ENCODE measurements at regions not wholly inside any gene's neighbourhood (a gene's known extent, or its start where the extent isn't known, plus 50 kb on each side); places are given as distances from the start of the nearest gene placed in this dataset.

DNA sequence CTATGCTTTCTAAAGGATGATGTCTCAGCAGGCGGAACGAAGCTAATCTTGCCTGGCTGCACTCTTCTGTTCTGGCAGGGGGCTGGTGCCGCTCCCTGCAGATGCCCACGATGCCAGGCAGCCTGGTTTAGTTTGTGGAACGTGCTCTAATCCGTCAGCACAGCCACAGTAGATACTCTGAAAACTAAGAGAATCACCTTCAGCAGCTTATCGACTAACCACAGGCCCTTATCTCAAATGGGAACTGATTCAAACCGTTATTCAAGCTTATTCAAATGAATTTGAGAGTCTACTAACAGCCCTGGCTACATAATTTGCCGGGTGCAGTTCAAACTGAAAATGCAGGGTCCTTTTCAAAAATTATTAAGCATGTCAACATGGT, 246.6 kb upstream of the ANKRD55 start:
- H3K4me1 Mint-ChIP-seq: peaks cover 21 to 22% of the 10 kb centered on the region in 2 donors
- peaks cover 7 to 20% (median 8%) of the 10 kb centered on the region in 3 donors for H3K27me3 Mint-ChIP-seq (ENCODE audit: low read depth in 3 of 3)
- no peaks in the 10 kb centered on the region for H3K9me3 Mint-ChIP-seq
- H3K4me3 Mint-ChIP-seq: peak overlapping the region; percentile 60 to 77 (median 66)
- DNase-seq: no peak
- H3K27ac Mint-ChIP-seq: peak overlapping the region in 1 of 6 donors; percentile 6
- no peaks in the 10 kb centered on the region for H3K36me3 Mint-ChIP-seq

DNA sequence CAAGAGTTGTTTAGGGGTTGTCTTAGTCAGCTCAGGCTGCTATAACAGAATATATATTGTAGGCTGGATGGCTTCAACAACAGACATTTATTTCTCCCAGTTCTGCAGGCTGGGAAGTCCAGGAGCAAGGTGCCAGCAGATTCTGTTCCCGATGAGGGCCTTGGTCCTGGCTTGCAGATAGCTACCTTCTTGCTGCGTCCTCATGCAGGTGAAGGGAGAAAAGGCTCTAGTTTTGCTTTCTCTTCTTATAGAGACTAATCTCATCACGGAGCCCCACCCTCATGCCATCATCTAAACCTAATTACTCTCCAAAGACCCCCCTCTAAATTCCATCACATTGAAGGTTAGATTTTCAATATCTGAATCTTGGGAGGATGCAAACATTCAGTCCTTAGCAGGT, 246.0 kb upstream of the ANKRD55 start:
- H3K4me1 Mint-ChIP-seq: peaks cover 21 to 22% of the 10 kb centered on the region in 2 donors
- H3K4me3 Mint-ChIP-seq: peak overlapping the region in 2 of 5 donors; percentile 19 to 60
- DNase-seq: no peak
- no peaks in the 10 kb centered on the region for H3K9me3 Mint-ChIP-seq
- H3K36me3 Mint-ChIP-seq: no peaks in the 10 kb centered on the region
- peaks cover 7 to 20% (median 8%) of the 10 kb centered on the region in 3 donors for H3K27me3 Mint-ChIP-seq (ENCODE audit: low read depth in 3 of 3)
- H3K27ac Mint-ChIP-seq: no peak overlapping the region

- Mint-ChIP-seq H3K4me3 (no peak overlapping the region), H3K27me3 (ENCODE audit: low read depth in 3 of 3) (peaks cover 7 to 16% (median 9%) of the 10 kb centered on the region in 3 donors), H3K36me3 (no peaks in the 10 kb centered on the region), H3K27ac (no peak overlapping the region), H3K4me1 (peaks cover 21 to 22% of the 10 kb centered on the region in 2 donors), H3K9me3 (no peaks in the 10 kb centered on the region)
- DNase-seq: no peak
Measured at GRCh38 chr5:56478062-56478461, 244.9 kb upstream of the ANKRD55 start.

DNA sequence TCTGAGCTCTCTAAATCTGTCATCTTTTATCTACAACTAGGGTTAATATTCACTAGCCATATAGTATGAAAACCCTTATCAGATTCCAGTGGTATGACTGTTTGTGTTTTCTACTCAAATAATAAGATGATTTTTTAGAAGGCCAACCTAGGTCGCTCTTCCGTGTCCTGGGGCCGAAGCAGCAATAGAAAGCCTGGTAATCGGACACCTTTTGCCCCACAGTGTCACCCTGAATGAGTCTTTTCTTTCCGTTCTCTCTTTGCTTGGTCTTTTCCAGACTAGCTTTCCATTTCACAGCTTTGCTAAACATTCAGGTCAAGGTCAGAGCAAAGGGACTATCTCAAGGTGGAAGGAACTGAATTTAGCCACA, 243.3 kb upstream of the ANKRD55 start:
- H3K4me3 Mint-ChIP-seq: no peak overlapping the region
- no peak overlapping the region for H3K27ac Mint-ChIP-seq
- H3K36me3 Mint-ChIP-seq: no peaks in the 10 kb centered on the region
- H3K9me3 Mint-ChIP-seq: no peaks in the 10 kb centered on the region
- peaks cover 0 to 10% (median 9%) of the 10 kb centered on the region in 3 donors for H3K27me3 Mint-ChIP-seq (ENCODE audit: low read depth in 3 of 3)
- no peak for DNase-seq
- peaks cover 14 to 16% of the 10 kb centered on the region in 2 donors for H3K4me1 Mint-ChIP-seq

DNA sequence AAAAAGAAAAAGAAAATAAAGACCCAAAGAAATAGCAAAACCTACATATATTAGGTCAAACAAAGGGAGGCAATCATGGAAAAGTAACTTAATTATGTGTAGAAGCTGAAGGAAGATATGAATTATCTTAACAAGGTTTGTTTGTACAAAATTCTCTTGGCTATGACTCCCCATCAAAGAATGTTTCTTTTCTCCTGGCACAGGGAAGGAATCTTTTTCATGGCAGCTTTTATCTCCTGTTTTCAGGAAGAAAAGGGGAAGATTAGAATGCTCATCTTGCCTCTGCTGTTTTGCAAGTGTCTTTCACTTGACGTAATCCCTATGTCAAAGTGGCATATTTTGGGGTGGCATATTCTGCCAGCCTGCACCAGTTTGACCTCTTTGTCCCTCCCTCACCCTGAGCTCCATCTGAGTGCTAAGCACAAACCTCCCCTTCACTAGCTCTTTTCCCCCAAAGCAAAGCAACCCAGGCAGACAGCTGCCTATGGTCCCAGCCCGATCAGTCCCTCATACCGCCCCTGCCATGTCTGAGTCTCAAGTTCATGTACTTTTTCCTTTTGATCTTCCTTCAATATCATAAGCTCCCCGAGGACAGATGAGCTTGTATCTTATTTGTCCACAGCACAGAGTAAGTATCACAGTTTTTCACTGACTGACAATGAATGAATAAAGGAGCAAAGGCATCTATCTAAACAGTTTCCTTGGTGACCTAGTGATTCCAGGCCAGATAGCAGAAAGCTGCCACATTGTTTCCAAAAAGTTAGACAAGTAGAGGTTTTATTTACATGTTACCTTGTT, 242.8 kb upstream of the ANKRD55 start:
- DNase-seq: no peak
- Mint-ChIP-seq H3K27ac (no peak overlapping the region), H3K36me3 (no peaks in the 10 kb centered on the region), H3K4me3 (no peak overlapping the region), H3K27me3 (ENCODE audit: low read depth in 3 of 3) (peaks cover 0 to 10% (median 6%) of the 10 kb centered on the region in 3 donors), H3K9me3 (no peaks in the 10 kb centered on the region), H3K4me1 (peaks cover 9 to 12% of the 10 kb centered on the region in 2 donors)

- no peaks in the 10 kb centered on the region for H3K36me3 Mint-ChIP-seq
- no peak overlapping the region for H3K27ac Mint-ChIP-seq
- no peaks in the 10 kb centered on the region for H3K9me3 Mint-ChIP-seq
- peaks cover 0 to 2% (median 0%) of the 10 kb centered on the region in 3 donors for H3K27me3 Mint-ChIP-seq (ENCODE audit: low read depth in 3 of 3)
- no peak overlapping the region for H3K4me3 Mint-ChIP-seq
- no peak for DNase-seq
- H3K4me1 Mint-ChIP-seq: no peaks in the 10 kb centered on the region
Measured at GRCh38 chr5:56471707-56472106, 238.6 kb upstream of the ANKRD55 start.

DNA sequence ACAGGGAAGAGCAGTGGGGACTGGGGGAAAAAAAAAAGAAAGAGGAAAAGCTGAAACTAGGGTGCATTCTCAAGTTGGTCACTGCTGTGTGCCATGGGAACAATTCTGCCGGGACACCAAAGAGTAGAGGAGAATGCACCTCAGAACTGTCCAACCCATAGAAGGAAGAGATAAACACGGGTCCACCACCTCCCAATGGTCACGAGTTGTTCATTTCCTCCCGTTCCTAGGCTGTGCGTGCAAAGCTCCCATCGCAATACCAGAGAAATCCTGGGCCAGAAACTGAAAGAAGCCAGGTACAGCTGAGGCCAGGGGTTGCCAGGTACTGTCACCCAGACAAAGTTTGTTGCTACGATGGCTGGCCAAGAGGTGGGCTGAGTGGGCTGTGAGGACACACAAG, 236.9 kb upstream of the ANKRD55 start:
- Mint-ChIP-seq H3K4me3 (no peak overlapping the region), H3K9me3 (no peaks in the 10 kb centered on the region), H3K27me3 (ENCODE audit: low read depth in 3 of 3) (peaks cover 0 to 2% (median 2%) of the 10 kb centered on the region in 3 donors), H3K4me1 (no peaks in the 10 kb centered on the region), H3K27ac (no peak overlapping the region), H3K36me3 (no peaks in the 10 kb centered on the region)
- no peak for DNase-seq

GRCh38 chr5:56468277-56468676, 235.1 kb upstream of the ANKRD55 start:
- no peaks in the 10 kb centered on the region for H3K4me1 Mint-ChIP-seq
- H3K9me3 Mint-ChIP-seq: no peaks in the 10 kb centered on the region
- no peak overlapping the region for H3K4me3 Mint-ChIP-seq
- H3K27ac Mint-ChIP-seq: no peak overlapping the region
- peaks cover 2 to 3% (median 2%) of the 10 kb centered on the region in 3 donors for H3K27me3 Mint-ChIP-seq (ENCODE audit: low read depth in 3 of 3)
- H3K36me3 Mint-ChIP-seq: no peaks in the 10 kb centered on the region
- no peak for DNase-seq

DNA sequence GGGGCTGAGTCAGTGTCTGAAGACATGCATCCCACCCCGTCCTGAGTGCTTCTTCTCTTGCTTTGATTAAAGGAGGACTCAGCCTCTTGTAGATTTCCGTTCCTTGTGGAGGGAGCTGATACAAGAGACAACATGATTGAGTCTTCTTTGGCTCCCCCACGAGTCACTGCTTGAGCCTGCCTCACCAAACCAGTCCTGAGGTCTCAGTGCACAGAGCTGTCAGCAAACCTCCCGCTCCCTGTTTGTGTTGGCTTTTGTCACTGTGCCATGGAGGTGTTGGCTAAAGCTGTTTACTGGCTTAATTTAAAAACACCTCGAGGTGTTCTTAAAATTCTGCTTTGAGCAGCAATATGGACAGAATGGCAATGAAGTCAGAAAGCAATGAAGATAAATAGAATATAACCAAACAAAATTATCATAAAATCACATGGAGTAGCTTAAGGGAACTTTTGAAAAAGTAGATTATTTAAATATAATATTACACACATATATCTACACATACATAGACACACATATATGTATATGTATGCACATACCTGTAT, 234.1 kb upstream of the ANKRD55 start:
- Mint-ChIP-seq H3K9me3 (no peaks in the 10 kb centered on the region), H3K27ac (no peak overlapping the region), H3K27me3 (ENCODE audit: low read depth in 3 of 3) (peaks cover 0 to 3% (median 2%) of the 10 kb centered on the region in 3 donors), H3K4me1 (no peaks in the 10 kb centered on the region), H3K4me3 (no peak overlapping the region), H3K36me3 (no peaks in the 10 kb centered on the region)
- DNase-seq: no peak

GRCh38 chr5:56466136-56466816, 233.1 kb upstream of the ANKRD55 start:
- no peaks in the 10 kb centered on the region for H3K4me1 Mint-ChIP-seq
- H3K27me3 Mint-ChIP-seq (ENCODE audit: low read depth in 3 of 3): peaks cover 2 to 3% (median 3%) of the 10 kb centered on the region in 3 donors
- no peaks in the 10 kb centered on the region for H3K9me3 Mint-ChIP-seq
- DNase-seq: no peak
- H3K27ac Mint-ChIP-seq: no peak overlapping the region
- no peaks in the 10 kb centered on the region for H3K36me3 Mint-ChIP-seq
- no peak overlapping the region for H3K4me3 Mint-ChIP-seq

DNA sequence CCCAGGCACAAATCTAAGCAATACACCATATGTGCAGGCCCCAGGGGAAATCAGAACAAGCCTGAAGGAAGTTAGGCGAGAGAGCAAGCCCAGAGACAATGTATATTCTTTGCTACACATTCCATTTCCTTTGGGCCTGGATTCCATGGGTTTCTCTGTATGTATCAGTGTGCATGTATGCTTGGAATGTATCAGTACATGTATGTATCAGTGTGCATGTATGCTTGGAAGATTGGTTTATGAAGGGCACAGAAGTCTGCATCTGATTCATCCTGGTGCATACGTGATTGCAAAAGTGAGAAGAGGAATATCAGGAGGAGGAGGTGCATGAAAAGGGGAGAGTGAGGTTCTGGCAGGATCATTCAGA, 232.6 kb upstream of the ANKRD55 start:
- Mint-ChIP-seq H3K36me3 (no peaks in the 10 kb centered on the region), H3K4me3 (no peak overlapping the region), H3K4me1 (no peaks in the 10 kb centered on the region), H3K27ac (no peak overlapping the region), H3K9me3 (no peaks in the 10 kb centered on the region), H3K27me3 (ENCODE audit: low read depth in 3 of 3) (peaks cover 2 to 3% (median 3%) of the 10 kb centered on the region in 3 donors)
- DNase-seq: no peak

DNA sequence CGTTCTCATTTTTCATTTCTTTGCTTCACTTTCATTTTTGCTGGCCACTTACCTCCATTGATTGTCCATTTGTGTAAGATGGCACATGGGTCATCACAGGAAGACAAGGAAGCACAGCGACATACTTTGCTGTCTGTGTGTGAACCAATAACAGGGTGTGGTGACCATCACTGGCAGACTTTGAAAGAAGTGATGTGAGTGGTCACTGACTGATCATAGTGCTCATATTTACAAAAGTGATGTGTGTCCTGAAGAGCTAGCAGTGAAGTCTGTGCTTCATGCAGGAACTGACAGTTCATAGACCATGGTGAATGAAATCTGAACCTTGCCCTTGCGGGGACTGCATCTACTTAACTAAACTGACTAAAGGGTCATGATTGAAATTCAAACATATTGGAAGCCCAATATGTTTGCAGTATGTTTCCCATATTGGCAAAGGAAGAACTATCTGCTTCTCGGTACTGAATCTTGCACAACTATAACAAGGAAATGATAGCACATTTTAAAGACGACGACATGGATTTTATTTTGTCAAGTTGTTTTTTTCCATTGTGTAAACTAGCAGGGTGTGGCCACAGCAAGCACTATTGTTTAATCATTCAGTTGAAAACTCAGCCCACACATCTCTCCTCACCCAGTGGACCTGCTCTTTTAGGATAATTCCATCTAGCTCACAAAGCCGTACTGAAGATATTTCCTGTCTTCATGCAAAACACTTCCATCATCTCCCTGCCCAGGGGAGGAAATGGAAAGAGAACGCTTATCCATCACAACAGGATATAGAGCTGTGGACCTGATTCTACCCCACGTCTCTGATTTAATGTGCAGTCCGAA, 232.0 kb upstream of the ANKRD55 start:
- Mint-ChIP-seq H3K27me3 (ENCODE audit: low read depth in 3 of 3) (peaks cover 3 to 4% (median 3%) of the 10 kb centered on the region in 3 donors), H3K9me3 (no peaks in the 10 kb centered on the region), H3K4me3 (no peak overlapping the region), H3K36me3 (no peaks in the 10 kb centered on the region), H3K27ac (no peak overlapping the region), H3K4me1 (no peaks in the 10 kb centered on the region)
- DNase-seq: no peak

- Mint-ChIP-seq H3K36me3 (no peaks in the 10 kb centered on the region), H3K4me3 (no peak overlapping the region), H3K27ac (no peak overlapping the region), H3K9me3 (no peaks in the 10 kb centered on the region), H3K4me1 (no peaks in the 10 kb centered on the region), H3K27me3 (ENCODE audit: low read depth in 3 of 3) (peaks cover 3 to 4% (median 3%) of the 10 kb centered on the region in 3 donors)
- DNase-seq: no peak
Measured at GRCh38 chr5:56463944-56464571, 230.9 kb upstream of the ANKRD55 start.

Measured in immature natural killer cell (primary cell).